IgD-negative memory B cell (primary cell): ENCODE measurements at regions not wholly inside any gene's neighbourhood (a gene's known extent, or its start where the extent isn't known, plus 50 kb on each side); places are given as distances from the start of the nearest gene placed in this dataset.

ENCODE experiments used
- H3K27ac Mint-ChIP-seq, 3 donors: one replicate each; pipeline ENCODE4 v1.8.0; 2020 to 2022; ENCODE audit warnings: mild to moderate bottlenecking in 3 of 3, mixed read lengths in 3 of 3, moderate library complexity in 1 of 3
- H3K27me3 Mint-ChIP-seq: one replicate; pipeline ENCODE4 v1.8.0; 2021; ENCODE audit warnings: mixed read lengths
- H3K36me3 Mint-ChIP-seq: one replicate; pipeline ENCODE4 v1.8.0; 2020; ENCODE audit warnings: mild to moderate bottlenecking, mixed read lengths
- H3K4me1 Mint-ChIP-seq, 3 donors: one replicate each; pipeline ENCODE4 v1.8.0; 2020 to 2022; ENCODE audit warnings: mixed read lengths in 3 of 3, mild to moderate bottlenecking in 1 of 3
- H3K4me3 Mint-ChIP-seq, 4 donors: one replicate each; pipeline ENCODE4 v1.8.0; 2020 to 2022; ENCODE audit warnings: mild to moderate bottlenecking in 4 of 4, mixed read lengths in 4 of 4, moderate library complexity in 3 of 4
- H3K9me3 Mint-ChIP-seq, 3 donors: one replicate each; pipeline ENCODE4 v1.8.0; 2020 to 2021; ENCODE audit warnings: mixed read lengths in 3 of 3, mild to moderate bottlenecking in 1 of 3

GRCh38 chr2:58891828-58892377, 650.8 kb upstream of the FANCL start:
- H3K4me1 Mint-ChIP-seq, result no peaks in the 10 kb centered on the region
- H3K4me3 Mint-ChIP-seq, result no peak overlapping the region
- H3K27me3 Mint-ChIP-seq, result peaks cover 5% of the 10 kb centered on the region
- no peaks in the 10 kb centered on the region for H3K36me3 Mint-ChIP-seq
- peaks cover 0 to 4% (median 0%) of the 10 kb centered on the region in 3 donors for H3K9me3 Mint-ChIP-seq
- H3K27ac Mint-ChIP-seq, result no peak overlapping the region

DNA sequence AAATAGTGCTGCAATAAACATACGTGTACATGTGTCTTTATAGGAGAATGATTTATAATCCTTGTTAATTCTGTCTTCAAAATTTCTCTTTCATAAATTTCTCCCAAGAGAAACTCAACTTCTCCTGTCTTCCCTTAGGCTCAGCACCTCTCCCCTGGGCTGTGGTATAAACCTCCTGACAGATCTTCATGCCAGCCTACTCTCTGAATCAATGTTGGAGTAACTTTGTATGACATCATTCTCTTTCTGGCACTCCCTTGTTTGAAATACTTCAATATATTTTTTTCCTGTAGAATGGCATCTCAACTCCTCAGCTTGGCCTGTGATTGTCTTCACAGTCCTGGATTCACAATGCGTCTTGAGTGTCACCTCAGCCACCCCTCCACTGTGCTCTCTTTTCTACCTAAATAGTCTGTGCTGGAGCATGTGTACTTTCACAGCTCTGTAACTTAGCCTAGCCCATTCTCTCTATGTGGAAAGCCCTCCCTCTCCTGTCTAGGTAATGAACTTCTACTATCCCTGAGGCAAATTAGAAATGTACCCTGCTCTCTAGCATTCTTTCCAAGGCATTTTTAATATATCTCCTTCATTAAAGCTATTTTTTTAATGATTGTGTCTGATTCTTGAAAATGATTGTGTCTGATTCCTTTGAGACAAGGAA, 649.9 kb upstream of the FANCL start:
- Mint-ChIP-seq H3K27me3 (peaks cover 3% of the 10 kb centered on the region), H3K4me3 (no peak overlapping the region), H3K9me3 (peaks cover 0 to 4% (median 0%) of the 10 kb centered on the region in 3 donors), H3K27ac (no peak overlapping the region), H3K36me3 (no peaks in the 10 kb centered on the region), H3K4me1 (no peaks in the 10 kb centered on the region)

GRCh38 chr2:58886009-58886408, 644.9 kb upstream of the FANCL start:
- H3K27me3 Mint-ChIP-seq, result peaks cover 3% of the 10 kb centered on the region
- H3K9me3 Mint-ChIP-seq, result peaks cover 0 to 3% (median 0%) of the 10 kb centered on the region in 3 donors
- H3K36me3 Mint-ChIP-seq, result no peaks in the 10 kb centered on the region
- H3K4me3 Mint-ChIP-seq, result no peak overlapping the region
- H3K27ac Mint-ChIP-seq, result no peak overlapping the region
- H3K4me1 Mint-ChIP-seq, result no peaks in the 10 kb centered on the region

DNA sequence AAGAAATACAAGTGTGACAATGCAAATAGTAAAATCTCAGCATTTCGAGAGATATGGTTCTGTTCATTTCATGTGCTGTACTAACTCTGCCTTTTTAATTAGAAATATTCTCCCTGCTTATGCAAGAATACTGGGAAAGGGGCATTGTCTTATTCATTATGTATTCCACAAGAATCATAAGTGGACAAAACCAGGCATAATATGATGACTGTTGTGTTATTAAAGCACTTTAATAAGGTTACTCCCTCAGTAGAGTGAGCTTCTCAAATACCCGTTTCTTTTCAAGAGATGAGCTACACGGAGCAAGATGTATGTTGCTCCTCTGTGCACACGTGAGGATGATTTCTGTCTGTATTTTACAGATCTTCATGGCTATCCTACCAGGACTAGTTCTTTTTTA, 638.7 kb upstream of the FANCL start:
- Mint-ChIP-seq H3K9me3 (peaks cover 0 to 1% (median 0%) of the 10 kb centered on the region in 3 donors), H3K4me1 (no peaks in the 10 kb centered on the region), H3K27ac (no peak overlapping the region), H3K4me3 (no peak overlapping the region), H3K27me3 (no peaks in the 10 kb centered on the region), H3K36me3 (no peaks in the 10 kb centered on the region)

DNA sequence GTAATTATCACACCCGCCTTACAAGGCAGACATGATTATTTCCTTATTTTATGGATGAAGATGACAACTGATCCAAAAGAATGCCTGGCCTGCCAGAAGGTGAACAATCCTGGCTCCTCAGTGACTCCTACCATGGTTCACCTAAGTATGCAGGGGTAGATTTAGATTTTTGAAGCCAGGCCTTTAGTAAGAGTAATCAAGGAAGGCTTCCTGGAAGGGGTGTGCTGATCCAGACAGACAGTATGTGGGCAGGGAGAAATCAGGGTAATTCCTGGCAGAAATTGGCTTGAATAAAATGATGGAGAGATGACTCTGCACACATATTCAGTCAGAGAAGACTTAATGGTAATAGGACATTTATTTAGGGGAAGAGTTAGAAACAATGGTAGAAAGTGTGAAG, 637.7 kb upstream of the FANCL start:
- Mint-ChIP-seq H3K36me3 (no peaks in the 10 kb centered on the region), H3K4me3 (no peak overlapping the region), H3K27me3 (no peaks in the 10 kb centered on the region), H3K27ac (no peak overlapping the region), H3K9me3 (peaks cover 0 to 1% (median 0%) of the 10 kb centered on the region in 3 donors), H3K4me1 (no peaks in the 10 kb centered on the region)

- Mint-ChIP-seq H3K27me3 (no peaks in the 10 kb centered on the region), H3K4me3 (no peak overlapping the region), H3K9me3 (no peaks in the 10 kb centered on the region), H3K36me3 (no peaks in the 10 kb centered on the region), H3K27ac (no peak overlapping the region), H3K4me1 (peaks cover 0 to 5% (median 0%) of the 10 kb centered on the region in 3 donors)
Measured at GRCh38 chr2:58876126-58876525, 635.0 kb upstream of the FANCL start.

- H3K36me3 Mint-ChIP-seq, result no peaks in the 10 kb centered on the region
- no peaks in the 10 kb centered on the region for H3K27me3 Mint-ChIP-seq
- H3K9me3 Mint-ChIP-seq, result peaks cover 0 to 2% (median 0%) of the 10 kb centered on the region in 3 donors
- H3K4me3 Mint-ChIP-seq, result no peak overlapping the region
- no peak overlapping the region for H3K27ac Mint-ChIP-seq
- peaks cover 0 to 8% (median 0%) of the 10 kb centered on the region in 3 donors for H3K4me1 Mint-ChIP-seq
Measured at GRCh38 chr2:58875436-58875835, 634.3 kb upstream of the FANCL start.

DNA sequence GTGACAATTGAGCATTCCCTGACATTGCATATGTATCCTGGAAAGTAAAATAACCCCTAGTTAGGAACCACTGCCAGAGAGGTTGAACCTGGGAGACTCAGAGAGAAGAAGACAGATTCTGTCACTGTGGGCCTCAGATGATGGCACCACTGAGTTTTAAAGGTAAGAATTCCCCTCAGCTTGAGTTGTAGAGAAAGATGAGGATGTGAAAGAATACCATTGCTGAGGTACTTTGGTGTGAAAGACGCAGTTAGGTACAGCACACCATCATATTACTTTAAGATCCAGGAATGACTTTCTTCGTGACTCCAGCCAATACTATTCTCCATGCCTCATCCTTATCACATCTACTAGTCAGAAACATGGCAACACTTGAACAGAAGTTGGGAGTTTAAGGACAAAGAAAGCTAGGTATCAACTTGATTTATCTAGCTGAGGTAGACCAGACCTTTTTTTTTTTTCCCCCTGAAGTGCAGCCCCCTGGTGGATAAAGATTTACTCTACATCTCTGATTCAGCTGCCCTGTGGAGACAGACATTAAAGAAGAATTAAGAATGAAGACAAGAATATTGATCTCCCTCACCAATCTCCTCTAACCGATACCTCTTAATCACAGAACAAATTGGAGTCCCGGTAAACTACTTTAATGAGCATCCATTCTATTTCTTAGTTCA, 630.5 kb upstream of the FANCL start:
- peaks cover 0 to 8% (median 0%) of the 10 kb centered on the region in 3 donors for H3K4me1 Mint-ChIP-seq
- no peak overlapping the region for H3K27ac Mint-ChIP-seq
- peaks cover 3% of the 10 kb centered on the region for H3K27me3 Mint-ChIP-seq
- no peak overlapping the region for H3K4me3 Mint-ChIP-seq
- H3K9me3 Mint-ChIP-seq, result peaks cover 0 to 2% (median 0%) of the 10 kb centered on the region in 3 donors
- H3K36me3 Mint-ChIP-seq, result no peaks in the 10 kb centered on the region

DNA sequence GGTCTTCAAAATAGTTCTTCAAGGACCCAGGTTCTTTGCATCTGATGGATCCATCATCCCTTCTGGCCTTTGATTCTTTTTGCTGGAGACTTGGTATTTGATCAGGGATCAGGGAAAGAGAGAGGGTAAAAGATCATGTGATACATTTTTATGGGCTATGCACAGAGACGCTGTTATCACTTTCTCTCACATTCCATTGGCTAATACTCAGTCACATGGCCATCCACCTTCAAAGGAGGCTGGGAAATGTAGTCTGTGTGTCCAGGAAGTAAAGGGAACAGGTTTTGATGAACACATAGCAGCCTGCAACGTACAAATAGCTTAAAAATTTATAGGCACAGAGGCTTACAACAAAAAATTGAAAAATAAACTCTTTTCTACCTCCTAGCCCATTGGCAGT, 629.6 kb upstream of the FANCL start:
- Mint-ChIP-seq H3K9me3 (peaks cover 0 to 2% (median 0%) of the 10 kb centered on the region in 3 donors), H3K4me3 (peak overlapping the region in 2 of 4 donors; percentile 13 to 23), H3K4me1 (peaks cover 0 to 9% (median 4%) of the 10 kb centered on the region in 3 donors), H3K27ac (no peak overlapping the region), H3K36me3 (no peaks in the 10 kb centered on the region), H3K27me3 (peaks cover 3% of the 10 kb centered on the region)

DNA sequence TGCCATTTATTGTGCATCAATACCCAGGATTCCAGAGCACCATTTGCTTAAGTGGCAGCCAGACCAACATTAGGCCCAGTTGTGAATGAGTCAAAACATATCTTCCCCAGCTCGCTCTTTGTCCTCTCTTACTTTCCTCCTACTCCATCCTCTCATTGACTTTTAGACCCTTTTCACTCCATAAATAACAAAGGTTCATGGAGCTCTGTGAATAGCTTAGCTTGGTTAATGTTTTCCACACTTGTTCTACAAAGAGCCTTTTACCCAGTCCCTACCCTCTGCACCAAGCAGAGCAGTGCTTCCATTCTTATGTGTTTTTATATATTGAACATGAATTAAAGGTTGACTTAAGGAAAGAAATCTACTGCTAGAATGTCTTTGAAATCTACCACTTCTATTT, 625.8 kb upstream of the FANCL start:
- H3K27ac Mint-ChIP-seq, result no peak overlapping the region
- no peaks in the 10 kb centered on the region for H3K36me3 Mint-ChIP-seq
- H3K4me1 Mint-ChIP-seq, result peaks cover 3 to 15% (median 4%) of the 10 kb centered on the region in 3 donors
- peaks cover 0 to 2% (median under 1%) of the 10 kb centered on the region in 3 donors for H3K9me3 Mint-ChIP-seq
- H3K4me3 Mint-ChIP-seq, result no peak overlapping the region
- H3K27me3 Mint-ChIP-seq, result peaks cover 3% of the 10 kb centered on the region

DNA sequence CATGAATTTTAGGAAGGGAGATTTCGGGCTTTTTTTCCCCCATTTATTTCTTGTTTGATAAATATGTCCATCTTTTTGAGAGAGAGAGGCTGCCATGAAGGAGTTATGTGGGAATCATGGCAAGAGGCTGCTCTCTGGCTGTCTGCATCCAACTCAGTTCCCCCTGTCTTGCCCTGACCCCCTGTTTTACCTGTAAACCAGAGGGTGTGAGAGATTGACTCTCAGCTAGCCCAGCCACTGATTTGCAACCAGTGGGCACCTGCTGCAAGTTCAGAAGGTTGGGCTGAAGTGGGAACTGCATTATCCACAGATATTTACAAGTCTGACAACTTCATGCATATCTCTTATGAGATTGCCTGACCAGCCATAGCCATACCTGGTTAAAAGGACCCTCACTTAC, 625.4 kb upstream of the FANCL start:
- peaks cover 0 to 3% (median 2%) of the 10 kb centered on the region in 3 donors for H3K9me3 Mint-ChIP-seq
- peaks cover 3% of the 10 kb centered on the region for H3K27me3 Mint-ChIP-seq
- H3K27ac Mint-ChIP-seq, result no peak overlapping the region
- peaks cover 3 to 12% (median 4%) of the 10 kb centered on the region in 3 donors for H3K4me1 Mint-ChIP-seq
- no peak overlapping the region for H3K4me3 Mint-ChIP-seq
- no peaks in the 10 kb centered on the region for H3K36me3 Mint-ChIP-seq

DNA sequence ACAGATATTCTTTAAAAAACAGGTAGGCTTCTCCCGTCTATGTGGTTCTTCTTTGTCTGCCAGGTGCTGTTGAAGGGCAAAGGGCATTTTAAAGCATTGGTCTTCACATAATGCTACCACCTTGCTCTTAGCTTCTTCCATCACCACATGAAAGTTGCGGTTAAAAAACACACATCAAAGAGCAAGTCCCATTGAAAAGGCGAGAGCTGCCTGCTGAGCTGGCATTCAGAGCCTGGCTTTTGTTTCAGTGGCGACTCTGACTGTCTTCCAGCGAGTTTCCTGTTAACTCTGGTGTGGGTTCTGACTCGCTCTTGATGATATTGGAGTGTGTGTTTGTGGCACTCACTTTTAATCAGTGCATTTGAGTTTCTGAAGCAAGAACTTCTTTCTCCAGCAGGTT, 624.9 kb upstream of the FANCL start:
- H3K36me3 Mint-ChIP-seq, result no peaks in the 10 kb centered on the region
- peaks cover 3 to 12% (median 4%) of the 10 kb centered on the region in 3 donors for H3K4me1 Mint-ChIP-seq
- H3K9me3 Mint-ChIP-seq, result peaks cover 0 to 3% (median 2%) of the 10 kb centered on the region in 3 donors
- H3K27ac Mint-ChIP-seq, result no peak overlapping the region
- peaks cover 3% of the 10 kb centered on the region for H3K27me3 Mint-ChIP-seq
- H3K4me3 Mint-ChIP-seq, result no peak overlapping the region

DNA sequence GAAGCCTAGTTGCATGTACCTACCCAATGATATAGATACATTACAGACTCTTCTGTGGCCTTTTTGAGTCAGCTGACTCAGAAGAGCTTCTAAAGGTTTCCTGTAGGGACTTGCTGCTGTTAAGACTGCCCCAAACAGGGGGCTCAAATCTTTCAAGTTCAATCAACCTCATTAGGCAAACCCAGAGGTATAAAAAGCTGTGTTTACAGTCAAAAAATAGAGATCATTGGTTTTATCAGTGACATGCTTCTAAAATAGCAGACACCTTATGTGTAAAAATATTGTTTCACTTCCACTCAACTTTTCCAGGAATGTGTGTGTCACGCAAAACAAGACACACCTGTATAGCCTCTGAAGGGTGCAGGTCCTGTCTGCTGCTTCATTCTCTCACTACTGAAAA, 624.3 kb upstream of the FANCL start:
- Mint-ChIP-seq H3K27me3 (peaks cover 3% of the 10 kb centered on the region), H3K27ac (no peak overlapping the region), H3K4me3 (no peak overlapping the region), H3K36me3 (no peaks in the 10 kb centered on the region), H3K4me1 (peaks cover 3 to 9% (median 4%) of the 10 kb centered on the region in 3 donors), H3K9me3 (peaks cover 0 to 3% (median 0%) of the 10 kb centered on the region in 3 donors)

DNA sequence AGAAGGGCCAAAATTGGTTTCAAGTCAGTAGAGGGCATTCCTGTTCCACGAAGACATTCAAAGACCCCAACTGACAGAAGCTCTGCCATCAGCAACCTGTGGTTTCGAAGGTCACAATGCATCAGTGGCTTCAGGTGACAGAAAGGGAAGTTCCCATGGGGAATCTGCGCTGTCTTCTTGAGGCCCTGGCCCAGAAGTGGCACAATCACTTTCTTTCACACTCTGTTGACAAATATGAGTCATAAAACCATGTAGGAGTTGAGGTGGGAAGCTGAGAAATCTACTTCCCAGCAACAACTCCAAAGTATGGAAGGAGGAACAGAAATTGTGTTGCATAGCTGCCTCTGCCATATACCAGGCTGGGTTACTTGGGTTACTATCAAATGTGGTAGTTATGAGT, 621.1 kb upstream of the FANCL start:
- Mint-ChIP-seq H3K36me3 (no peaks in the 10 kb centered on the region), H3K27ac (no peak overlapping the region), H3K27me3 (no peaks in the 10 kb centered on the region), H3K4me3 (no peak overlapping the region), H3K9me3 (peaks cover 0 to 3% (median 2%) of the 10 kb centered on the region in 3 donors), H3K4me1 (peaks cover 3 to 9% (median 4%) of the 10 kb centered on the region in 3 donors)

GRCh38 chr2:58860586-58860985, 619.5 kb upstream of the FANCL start:
- H3K4me3 Mint-ChIP-seq, result no peak overlapping the region
- H3K27me3 Mint-ChIP-seq, result peaks cover 6% of the 10 kb centered on the region
- H3K4me1 Mint-ChIP-seq, result peaks cover 0 to 7% (median 3%) of the 10 kb centered on the region in 3 donors
- H3K9me3 Mint-ChIP-seq, result peaks cover 0 to 3% (median 2%) of the 10 kb centered on the region in 3 donors
- no peaks in the 10 kb centered on the region for H3K36me3 Mint-ChIP-seq
- no peak overlapping the region for H3K27ac Mint-ChIP-seq
